NCI-H82 treated with DMSO at 0.1 percent for 48 hours (cell line): ENCODE measurements at regions not wholly inside any gene's neighbourhood (a gene's known extent, or its start where the extent isn't known, plus 50 kb on each side); places are given as distances from the start of the nearest gene placed in this dataset.
A peak's percentile ranks its signal among the peaks of the same experiment; 100 is the strongest.

ENCODE experiments used
- DNase-seq: peaks from one replicate; lab custom pipeline; 2025; ENCODE audit not compliant: unreplicated experiment; lab: John Stamatoyannopoulos, UW

DNA sequence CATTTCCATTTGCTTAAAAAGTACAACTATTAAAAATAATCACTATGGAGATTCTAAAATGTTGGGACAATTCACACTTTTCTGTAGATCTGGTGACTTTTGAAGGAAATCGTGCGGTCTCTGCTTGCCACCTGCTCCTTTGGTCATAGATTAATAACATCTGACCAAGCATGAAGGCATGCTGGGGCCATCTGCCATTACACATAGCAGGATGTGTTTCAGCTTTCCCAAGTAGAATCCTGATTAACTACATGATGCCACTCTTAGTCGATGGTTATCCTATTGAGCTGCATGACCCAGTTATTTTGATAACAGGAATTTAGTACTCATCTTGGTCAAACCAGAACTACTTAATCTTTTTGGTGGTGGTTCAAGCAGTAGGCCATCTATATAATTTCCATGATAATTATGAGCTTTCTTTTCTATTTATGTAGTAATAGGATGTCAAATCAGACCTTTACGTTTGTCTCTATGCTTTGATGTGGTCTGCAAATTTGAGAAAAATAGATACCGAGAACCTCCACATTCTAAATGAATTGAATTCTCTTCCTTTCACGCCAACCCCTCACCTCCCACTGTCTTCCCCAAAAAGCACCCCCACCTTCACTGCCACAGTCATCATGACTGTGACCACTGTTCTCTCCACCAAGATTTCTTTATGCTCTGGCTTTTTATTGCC, 158.1 kb downstream of the DIPK2A start:
- DNase-seq = peak; percentile 71

DNA sequence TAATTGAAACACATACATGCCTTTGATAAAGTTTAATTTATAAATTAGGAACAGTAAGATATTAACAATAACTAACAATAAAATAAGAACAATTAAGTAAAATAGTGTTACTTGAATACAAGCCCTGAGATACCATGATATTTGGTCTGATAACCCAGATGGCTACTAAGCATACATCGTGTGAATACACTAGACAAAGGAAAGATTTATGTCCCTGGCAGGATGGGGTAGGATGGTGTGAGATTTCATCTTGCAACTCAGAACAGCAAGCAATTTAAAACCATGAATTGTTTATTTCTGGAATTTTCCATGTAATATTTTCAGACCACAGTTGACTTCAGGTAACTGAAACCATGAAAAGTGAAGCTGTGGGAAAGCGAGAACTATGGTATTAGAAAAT, 169.5 kb downstream of the DIPK2A start:
- no peak for DNase-seq

GRCh38 chr3:144141496-144141895, 169.9 kb downstream of the DIPK2A start:
- DNase-seq = no peak

GRCh38 chr3:144142151-144142840, 170.7 kb downstream of the DIPK2A start:
- DNase-seq = no peak

DNA sequence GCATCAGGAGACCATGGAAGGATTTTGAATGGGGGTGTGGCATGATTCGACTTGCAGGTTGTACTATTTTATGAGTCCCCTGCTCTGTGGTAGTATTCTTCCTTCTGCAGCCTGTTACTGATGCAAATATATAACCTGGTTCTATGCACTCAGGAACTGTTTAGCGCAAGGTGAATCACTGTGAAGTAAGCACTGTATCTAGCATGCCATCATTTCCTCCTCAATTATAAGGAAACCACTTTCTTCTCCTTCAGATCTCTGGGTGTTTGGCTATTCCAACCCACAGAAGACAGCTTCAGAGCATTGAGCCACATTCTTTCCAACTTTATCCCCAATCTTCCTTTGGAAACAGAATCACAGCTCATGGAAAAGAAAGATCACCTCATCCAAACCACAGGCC, 176.7 kb downstream of the DIPK2A start:
- no peak for DNase-seq

DNA sequence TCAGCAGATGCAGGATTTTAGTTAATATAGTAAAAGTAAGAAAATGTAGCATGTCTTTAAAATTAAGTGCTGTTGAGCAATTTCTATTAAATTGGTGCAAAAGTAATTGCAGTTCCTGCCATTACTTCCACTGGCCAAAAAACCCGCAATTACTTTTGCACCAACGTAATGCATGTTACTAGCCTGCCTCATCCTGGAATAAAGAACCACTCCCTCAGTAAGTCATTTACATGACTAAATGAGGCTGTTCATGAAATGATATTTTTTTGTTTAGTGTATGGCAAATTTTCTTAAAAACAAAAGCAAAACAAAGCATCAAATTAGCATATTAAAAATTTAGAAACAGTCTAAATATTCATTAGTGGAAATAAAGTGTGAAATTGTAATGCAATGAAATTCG, 180.4 kb downstream of the DIPK2A start:
- DNase-seq = no peak

DNA sequence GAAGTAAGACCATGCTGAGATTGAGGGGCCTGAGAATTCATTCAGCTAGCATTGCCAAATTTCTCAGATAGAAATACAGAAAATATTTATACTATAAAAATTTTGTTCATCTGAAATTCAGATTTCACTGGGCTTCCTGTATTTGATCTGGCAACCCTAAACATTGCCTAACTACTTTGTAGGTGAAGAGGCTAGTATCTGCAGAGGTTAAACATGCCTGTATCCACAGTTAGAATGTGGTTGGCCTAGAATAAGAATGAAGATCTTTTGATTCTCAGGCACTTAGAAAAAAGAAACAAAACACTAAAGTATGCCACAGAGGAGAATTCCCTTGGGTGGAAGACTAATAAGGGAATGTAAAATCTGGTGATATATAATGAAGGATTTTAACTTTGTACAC, 189.0 kb downstream of the DIPK2A start:
- no peak for DNase-seq

DNA sequence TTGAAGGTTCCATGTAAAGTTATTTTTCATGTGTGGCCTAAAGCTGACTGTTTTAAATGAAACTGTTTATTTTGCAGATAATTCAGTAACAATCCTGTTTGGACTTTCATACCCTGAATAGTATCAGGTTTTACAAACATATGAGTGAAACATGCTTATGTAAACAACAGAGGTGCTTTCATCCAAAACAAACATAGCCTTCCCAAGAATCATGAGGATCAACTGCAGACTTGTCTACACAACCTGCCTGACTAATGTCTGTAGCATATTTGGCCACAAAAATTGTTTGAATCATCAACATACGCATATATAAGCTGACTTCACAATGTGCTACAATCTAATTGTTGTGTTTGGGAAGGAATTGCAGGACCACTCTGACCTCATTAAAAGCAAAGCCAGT, 190.4 kb downstream of the DIPK2A start:
- no peak for DNase-seq

- DNase-seq = no peak
These were observed 192.7 kb downstream of the DIPK2A start for GRCh38 chr3:144164352-144164751.

DNA sequence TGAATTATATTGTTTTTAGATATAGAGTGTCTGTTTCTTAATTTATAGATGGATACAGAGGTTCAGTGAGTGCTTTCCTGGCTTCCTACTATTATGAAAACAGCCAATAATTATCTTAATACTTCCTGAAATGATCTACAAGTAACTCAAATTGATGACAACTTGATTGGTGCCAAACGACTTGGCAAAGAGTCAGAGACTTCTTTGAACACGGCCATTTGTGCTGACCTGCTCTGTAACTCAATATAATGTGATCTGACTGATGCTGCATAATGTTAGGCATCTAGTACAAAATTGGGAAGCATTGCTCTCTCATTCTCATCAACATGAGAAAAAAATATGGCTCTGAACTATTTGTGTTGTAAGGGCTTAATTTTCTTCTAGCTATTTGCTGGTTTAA, 193.9 kb downstream of the DIPK2A start:
- no peak for DNase-seq

- DNase-seq = no peak
These were observed 196.0 kb downstream of the DIPK2A start for GRCh38 chr3:144167634-144168033.

DNA sequence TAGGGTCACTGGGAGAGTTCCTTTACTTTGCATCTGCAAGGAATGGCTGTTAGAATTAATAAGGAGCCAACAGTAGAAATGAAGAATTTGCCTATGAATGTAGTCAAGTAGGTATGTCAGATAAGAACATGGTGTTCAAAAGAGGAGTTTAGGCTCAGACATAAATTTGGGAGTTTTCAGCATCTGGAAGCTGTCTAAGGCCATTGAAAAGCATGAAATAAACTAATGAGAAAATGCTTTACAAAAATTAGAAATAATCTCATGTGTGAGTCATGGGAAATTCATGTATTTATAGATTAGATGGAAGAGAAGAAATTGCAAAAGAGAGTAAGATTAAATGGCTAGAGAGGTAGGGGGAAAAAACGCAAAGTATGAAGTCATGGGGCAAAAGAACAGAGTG, 201.9 kb downstream of the DIPK2A start:
- no peak for DNase-seq

GRCh38 chr3:144175644-144176425, 204.2 kb downstream of the DIPK2A start:
- DNase-seq = no peak

- DNase-seq = no peak
These were observed 206.0 kb downstream of the DIPK2A start for GRCh38 chr3:144177649-144178048.

DNA sequence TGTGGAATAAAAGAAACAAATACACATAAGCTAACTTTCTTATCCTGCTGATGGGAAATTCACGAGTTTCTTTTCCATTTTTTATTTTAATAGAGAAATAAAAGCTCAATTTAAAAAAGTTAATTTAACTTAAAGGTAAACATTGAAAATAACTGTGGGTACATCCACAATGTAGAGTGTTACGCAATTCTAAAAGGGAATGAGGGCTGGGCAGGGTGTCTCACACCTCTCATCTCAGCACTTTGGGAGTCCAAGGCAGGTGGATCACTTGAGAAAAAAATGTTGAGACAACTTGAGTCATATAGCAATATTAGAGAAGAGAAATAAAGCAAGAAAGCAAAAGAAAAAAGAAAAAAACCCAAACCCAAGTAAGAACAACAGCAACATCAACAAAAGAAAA, 207.0 kb downstream of the DIPK2A start:
- no peak for DNase-seq

DNA sequence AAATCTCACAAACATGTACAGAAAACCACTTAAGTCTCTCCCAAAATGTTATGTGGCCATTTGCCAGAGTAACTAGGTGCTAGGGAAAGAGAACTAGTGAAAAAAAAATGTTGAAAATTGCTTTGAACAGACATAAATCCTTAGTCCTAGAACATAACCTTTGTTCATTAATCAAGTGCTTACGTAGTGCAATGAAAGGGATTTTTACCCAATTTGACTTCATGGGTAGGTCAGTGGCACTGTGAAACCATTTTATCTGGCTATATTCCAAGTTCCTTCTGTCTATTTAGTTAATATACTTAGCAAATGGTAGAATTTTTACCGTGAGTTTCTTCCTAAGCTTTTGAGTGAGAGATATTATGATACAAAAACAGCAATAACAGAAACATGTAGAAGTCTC, 209.4 kb downstream of the DIPK2A start:
- no peak for DNase-seq

DNA sequence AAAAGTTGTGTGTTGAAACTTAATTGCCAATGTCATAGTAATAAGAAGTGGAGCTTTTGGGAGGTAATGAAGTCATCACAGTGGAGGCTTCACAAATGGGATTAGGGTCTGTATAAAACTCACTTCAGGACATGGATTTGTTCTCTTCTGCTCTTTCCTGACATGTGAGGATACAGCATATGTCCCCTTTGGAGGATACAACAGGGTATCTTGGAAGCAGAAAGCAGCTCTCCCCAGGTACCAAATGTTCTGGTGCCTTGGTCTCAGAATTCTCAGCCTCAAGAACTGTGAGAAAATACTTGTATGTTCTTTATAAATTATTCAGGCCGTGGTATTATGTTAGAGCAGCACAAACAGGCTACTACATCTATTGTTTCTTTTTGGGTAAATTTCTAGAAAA, 210.9 kb downstream of the DIPK2A start:
- peak; percentile 35 for DNase-seq

DNA sequence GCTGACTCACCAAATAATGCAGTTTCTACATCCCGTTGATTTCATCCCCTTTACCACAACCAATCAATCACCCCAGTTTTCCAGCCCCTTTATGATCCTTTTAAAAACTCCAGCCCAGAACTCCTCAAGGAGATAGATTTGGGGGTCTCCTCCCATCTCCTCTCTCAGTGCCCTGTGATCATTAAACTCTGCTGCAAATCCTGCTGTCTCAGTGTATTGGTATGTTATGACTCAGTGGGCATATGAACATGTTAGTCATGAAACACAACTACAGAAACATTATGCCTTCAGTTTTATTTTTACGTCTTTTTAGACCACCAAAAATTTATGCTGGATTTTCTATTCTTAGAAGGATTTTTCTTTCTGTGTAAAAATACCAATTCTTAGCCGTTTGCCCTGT, 213.7 kb downstream of the DIPK2A start:
- no peak for DNase-seq

DNA sequence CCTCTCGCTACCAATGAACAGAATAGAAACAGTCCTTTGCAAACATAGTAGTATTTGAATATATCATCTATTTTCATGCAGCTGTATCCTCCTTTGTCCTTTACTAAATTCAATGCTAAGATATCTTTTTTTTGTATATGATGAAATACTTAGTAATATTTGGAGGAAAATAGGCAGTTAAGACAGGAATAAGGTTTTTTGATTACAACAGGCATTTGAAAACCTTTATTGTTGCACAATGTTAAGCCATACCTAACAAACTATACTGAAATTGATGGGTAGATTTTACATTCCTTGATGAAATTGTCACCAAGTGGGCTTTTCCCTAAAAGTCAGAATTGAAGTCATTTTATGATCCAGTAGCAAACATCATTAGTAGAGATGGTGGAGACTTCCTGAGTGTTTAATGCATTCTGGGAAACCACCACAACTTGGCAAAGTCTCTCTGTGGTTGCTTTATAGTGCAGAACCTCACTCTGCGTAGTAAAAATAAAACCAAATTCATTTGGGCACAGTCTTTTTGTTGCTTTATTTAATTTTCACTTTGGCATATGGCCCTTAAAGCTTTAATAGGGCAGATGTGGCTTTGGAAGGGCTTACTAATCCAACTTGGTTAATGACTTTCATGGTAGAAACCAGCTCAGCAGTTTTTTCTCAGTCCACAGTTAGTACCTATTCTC, 216.0 kb downstream of the DIPK2A start:
- peak; percentile 74 for DNase-seq

- DNase-seq = no peak
These were observed 217.4 kb downstream of the DIPK2A start for GRCh38 chr3:144189044-144189443.

DNA sequence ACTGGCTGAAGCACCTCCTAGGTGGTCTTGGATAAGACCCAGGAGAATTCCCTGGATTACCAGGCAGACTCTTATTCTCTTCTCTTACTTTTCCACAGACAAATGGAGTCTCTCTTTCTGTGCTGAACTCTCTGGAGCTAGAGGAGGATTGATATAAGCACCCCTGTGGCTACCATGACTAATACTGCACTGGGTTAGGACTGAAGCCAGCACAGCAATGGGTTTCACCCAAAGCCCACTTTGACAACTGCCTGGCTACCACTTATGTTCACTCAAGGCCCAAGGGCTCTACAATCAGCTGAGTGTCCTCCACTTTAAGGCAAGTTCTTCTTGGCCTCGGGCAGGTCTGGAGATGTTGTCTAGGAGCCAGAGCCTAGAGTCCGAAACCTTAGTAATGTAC, 225.5 kb downstream of the DIPK2A start:
- DNase-seq = no peak

DNA sequence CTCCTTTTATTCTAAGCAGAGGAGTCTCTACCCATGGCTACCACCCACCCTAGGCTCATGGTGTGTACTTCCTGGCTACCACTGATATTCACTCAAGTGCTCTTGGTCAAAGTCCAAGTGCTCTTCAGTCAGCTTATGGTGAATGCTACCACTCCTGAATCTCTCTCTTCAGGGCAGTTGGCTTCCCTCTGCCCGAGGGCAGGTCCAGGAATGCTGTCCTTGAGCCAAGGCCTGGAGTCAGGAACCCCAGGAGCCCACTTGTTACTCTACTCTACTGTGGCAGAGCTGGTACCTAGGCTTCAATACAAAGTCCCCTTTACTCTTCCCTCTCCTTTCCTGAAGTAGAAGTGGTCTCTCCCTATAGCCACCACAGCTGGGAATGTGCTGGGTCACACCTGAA, 226.0 kb downstream of the DIPK2A start:
- DNase-seq = no peak
